HCT116 (cell line): ENCODE measurements at regions not wholly inside any gene's neighbourhood (a gene's known extent, or its start where the extent isn't known, plus 50 kb on each side); places are given as distances from the start of the nearest gene placed in this dataset.

Source experiments
- CEBPB ChIP-seq: IDR thresholded peaks from 2 replicates; pipeline ENCODE4 v1.6.1; 2012; ENCODE audit warnings: low read depth
- EZH2 ChIP-seq: fragments of 200-600 bp; sonication (generic); IDR thresholded peaks from 2 replicates; pipeline ENCODE4 v1.6.1; 2017; ENCODE audit warnings: antibody characterized with exemption, mixed run types
- JUND ChIP-seq: IDR thresholded peaks from 2 replicates; pipeline ENCODE4 v1.6.1; 2012
- POLR2A ChIP-seq: IDR thresholded peaks from 2 replicates; pipeline ENCODE4 v1.7.0; 2011; ENCODE audit warnings: borderline replicate concordance; ENCODE audit not compliant: insufficient read depth, insufficient read length; ENCODE audit errors: extremely low read depth
- ZFX ChIP-seq: fragments of 450-650 bp; IDR thresholded peaks from 2 replicates; pipeline ENCODE4 v1.6.1; 2017
- ZNF274 ChIP-seq: fragments of 200-500 bp; sonication (Bioruptor generic); IDR thresholded peaks from 2 replicates; pipeline ENCODE4 v1.6.1; 2014; ENCODE audit warnings: mild to moderate bottlenecking, low read depth, low read length, inconsistent platforms

GRCh38 chr13:99703908-99704307, 202.6 kb downstream of the TM9SF2 start:
- no peak for TF ChIP-seq ZFX
- TF ChIP-seq POLR2A = no peak
- no peak for TF ChIP-seq ZNF274
- TF ChIP-seq CEBPB = no peak
- TF ChIP-seq JUND = no peak
- no peak for TF ChIP-seq EZH2
